Mesodermal cell (in vitro differentiated cells): ENCODE measurements at regions not wholly inside any gene's neighbourhood (a gene's known extent, or its start where the extent isn't known, plus 50 kb on each side); places are given as distances from the start of the nearest gene placed in this dataset.

Experiments
- H3K27ac ChIP-seq: 2 replicates; pipeline ENCODE4 v1.7.0; 2013; ENCODE audit warnings: mild to moderate bottlenecking, low read depth, low read length, moderate library complexity; ENCODE audit not compliant: severe bottlenecking
- H3K36me3 ChIP-seq: 2 replicates; pipeline ENCODE4 v1.7.1; 2013; ENCODE audit warnings: mild to moderate bottlenecking, low read length, moderate library complexity; ENCODE audit not compliant: control insufficient read depth, insufficient read depth
- H3K4me1 ChIP-seq: one replicate; pipeline ENCODE4 v1.7.1; 2013; ENCODE audit warnings: mild to moderate bottlenecking, low read length; ENCODE audit not compliant: insufficient read depth, control insufficient read depth, poor library complexity, severe bottlenecking
- H3K4me3 ChIP-seq: 2 replicates; pipeline ENCODE4 v1.7.0; 2013; ENCODE audit warnings: low read length, control low read depth, mild to moderate bottlenecking; ENCODE audit not compliant: insufficient read depth, poor library complexity, severe bottlenecking; ENCODE audit errors: extremely low read depth
- H3K9me3 ChIP-seq: 2 replicates; pipeline ENCODE4 v1.7.1; 2013; ENCODE audit warnings: mild to moderate bottlenecking, low read length, moderate library complexity; ENCODE audit not compliant: control insufficient read depth
- WGBS, 2 experiments: methylation state at CpG; one replicate each; pipeline ENCODE4 v1.1.5; 2013; ENCODE audit warnings: missing lambda C conversion rate in 2 of 2; ENCODE audit not compliant: insufficient coverage in 2 of 2; 5-methylcytosine and 5-hydroxymethylcytosine counted together

DNA sequence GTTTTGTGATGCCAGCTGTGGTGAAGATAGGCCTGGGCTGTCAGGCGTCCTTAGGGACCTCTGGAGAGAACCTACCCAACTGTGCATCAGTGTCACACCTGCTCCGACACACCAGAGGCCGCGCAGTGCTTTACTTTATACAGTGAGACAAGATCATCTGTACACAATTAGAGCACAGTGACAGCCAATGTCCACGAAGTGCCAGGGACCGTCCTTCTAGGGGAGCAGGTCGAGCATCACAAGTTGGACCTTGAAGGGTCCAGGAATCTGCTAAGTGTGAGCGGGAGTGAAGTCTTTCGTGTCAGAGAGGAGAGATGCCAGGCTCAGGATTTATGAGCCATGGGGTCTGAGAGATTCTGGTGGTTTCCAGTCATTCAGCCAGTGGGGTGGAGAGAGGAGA, 104.2 kb downstream of the TMEM18 start:
- WGBS, 2 experiments: 95% methylated on average over 9 of the region's 9 CpGs
- Histone ChIP-seq H3K27ac (no peak overlapping the region), H3K36me3 (no peaks in the 10 kb centered on the region)

DNA sequence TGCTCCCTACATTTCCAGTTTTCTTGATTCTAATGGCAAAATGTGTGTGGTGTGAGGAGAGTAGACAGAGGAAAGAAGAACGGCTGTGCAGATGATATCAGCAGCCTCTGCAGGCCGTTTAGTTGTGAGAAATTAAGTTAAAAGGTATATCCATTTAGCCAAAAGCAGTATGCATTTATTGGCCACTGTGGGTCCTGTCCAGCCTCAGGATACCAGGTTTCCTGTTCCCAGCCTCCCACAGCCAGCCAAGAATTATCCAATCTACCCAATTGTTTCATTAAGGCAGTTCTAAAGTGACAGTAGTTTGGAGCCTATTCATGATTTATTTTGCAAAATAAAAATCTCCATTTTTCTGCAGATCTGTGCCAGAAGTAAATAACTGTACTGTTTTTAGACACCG, 107.5 kb downstream of the TMEM18 start:
- Histone ChIP-seq H3K9me3 (peaks cover 2% of the 10 kb centered on the region), H3K36me3 (no peaks in the 10 kb centered on the region), H3K27ac (no peak overlapping the region), H3K4me1 (no peaks in the 10 kb centered on the region), H3K4me3 (no peak overlapping the region)
- 84 to 100% methylated on average over 1 to 3 of the region's 3 CpGs for WGBS, 2 experiments

More for the DNA sequence above, 104.2 kb downstream of the TMEM18 start:
- Histone ChIP-seq H3K9me3 (peaks cover 9% of the 10 kb centered on the region), H3K4me3 (no peak overlapping the region), H3K4me1 (no peaks in the 10 kb centered on the region)

- Histone ChIP-seq H3K4me1 (no peaks in the 10 kb centered on the region), H3K9me3 (peaks cover 2% of the 10 kb centered on the region), H3K27ac (no peak overlapping the region), H3K36me3 (no peaks in the 10 kb centered on the region), H3K4me3 (no peak overlapping the region)
- 100% methylated on average over 1 of the region's 4 CpGs for WGBS, 2 experiments
These were observed 108.5 kb downstream of the TMEM18 start for GRCh38 chr2:568639-569235.

DNA sequence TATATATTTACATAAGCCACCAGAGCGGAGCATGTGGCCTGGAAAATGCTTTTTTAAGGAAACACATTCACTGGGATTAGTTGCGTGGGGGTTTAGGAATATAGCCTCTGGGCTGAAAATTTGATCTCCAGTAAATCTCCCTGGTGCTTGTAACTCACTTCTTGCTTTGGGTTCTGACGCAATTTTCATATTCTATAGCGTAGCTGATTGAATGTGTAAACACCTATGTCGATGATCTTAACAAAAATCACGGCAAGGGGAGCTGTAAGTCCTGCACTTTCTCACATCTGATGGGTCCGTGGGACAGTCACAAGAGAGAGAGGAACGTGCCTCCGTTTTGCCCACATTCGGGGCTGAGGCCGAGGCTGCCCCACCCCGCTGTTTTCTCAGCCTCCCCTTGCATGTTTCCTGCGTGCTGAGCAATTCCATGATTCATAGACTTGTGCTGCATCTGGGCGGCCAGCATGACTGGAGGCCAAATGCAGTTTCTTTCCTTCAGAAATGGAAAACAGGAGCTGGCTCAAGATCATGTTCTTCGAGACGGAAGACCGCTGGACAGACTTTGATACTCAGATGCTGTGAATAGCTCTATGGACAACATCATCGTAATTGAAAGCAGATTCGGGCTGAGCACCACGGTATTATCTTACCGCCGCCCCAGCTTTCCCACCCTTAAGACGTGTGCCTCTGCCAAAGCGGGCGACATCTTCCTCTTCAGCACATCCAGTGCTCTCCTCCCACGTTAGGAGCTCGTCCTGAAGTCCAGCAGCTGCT, 109.2 kb downstream of the TMEM18 start:
- Histone ChIP-seq H3K4me3 (no peak overlapping the region), H3K36me3 (no peaks in the 10 kb centered on the region), H3K4me1 (no peaks in the 10 kb centered on the region), H3K9me3 (peaks cover 2% of the 10 kb centered on the region), H3K27ac (no peak overlapping the region)
- 90 to 91% methylated on average over 26 of the region's 27 CpGs for WGBS, 2 experiments

GRCh38 chr2:567496-567864, 109.7 kb downstream of the TMEM18 start:
- Histone ChIP-seq H3K36me3 (no peaks in the 10 kb centered on the region), H3K4me1 (no peaks in the 10 kb centered on the region), H3K9me3 (peaks cover 2% of the 10 kb centered on the region), H3K27ac (no peak overlapping the region), H3K4me3 (no peak overlapping the region)
- 80 to 90% methylated on average over 1 of the region's 9 CpGs for WGBS, 2 experiments

DNA sequence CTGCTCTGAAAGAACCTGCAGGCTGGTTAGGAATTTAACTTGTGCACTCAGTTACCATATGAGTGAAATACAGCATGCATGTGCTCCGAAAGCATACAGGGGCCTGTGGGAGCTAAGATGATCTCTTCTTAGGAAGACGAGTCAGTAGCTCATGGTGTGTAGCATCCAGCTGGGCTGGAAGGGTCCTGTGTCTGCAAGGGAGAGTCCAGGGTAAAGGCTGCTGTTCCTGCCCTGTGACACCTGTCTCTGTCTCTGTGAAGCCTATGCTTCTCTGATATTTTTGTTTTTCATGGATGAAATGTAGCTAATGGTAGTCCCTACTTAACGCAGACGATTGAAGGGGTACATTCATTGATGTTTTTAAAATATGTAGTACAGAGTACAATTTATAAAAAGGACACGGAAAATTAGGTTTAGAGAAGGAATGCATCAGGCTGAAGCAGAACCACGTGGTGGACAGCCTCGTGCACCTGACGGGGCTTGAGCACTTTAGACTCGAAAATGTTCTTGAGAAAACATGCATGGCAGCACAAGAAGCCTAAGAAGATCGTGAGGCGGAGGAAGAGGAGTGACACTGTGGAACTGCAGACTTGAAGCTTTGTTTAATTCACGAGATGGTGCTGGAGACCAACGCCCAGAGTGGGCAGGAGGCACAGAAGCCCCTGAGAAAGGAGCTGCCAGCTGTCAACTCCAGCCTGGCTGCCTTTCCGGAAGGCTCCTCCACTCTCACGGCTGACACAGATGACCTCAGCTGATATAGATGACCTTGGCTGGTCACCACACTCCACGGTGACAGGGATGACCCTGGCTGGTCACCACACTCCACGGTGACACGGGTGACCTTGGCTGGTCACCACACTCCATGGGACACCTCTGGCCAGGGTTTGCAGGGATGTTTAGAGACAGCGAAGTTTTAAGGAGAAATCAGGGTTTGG, 110.6 kb downstream of the TMEM18 start:
- peaks cover 2% of the 10 kb centered on the region for H3K9me3 ChIP-seq
- no peak overlapping the region for H3K4me3 ChIP-seq
- H3K36me3 ChIP-seq: no peaks in the 10 kb centered on the region
- no peaks in the 10 kb centered on the region for H3K4me1 ChIP-seq
- H3K27ac ChIP-seq: no peak overlapping the region
- WGBS, 2 experiments: 89 to 93% methylated on average over 16 to 19 of the region's 19 CpGs

- no peak overlapping the region for H3K27ac ChIP-seq
- no peak overlapping the region for H3K4me3 ChIP-seq
- 90 to 94% methylated on average over 5 to 8 of the region's 19 CpGs for WGBS, 2 experiments
- H3K36me3 ChIP-seq: no peaks in the 10 kb centered on the region
- no peaks in the 10 kb centered on the region for H3K9me3 ChIP-seq
- H3K4me1 ChIP-seq: no peaks in the 10 kb centered on the region
These were observed 112.6 kb downstream of the TMEM18 start for GRCh38 chr2:564471-565181.

DNA sequence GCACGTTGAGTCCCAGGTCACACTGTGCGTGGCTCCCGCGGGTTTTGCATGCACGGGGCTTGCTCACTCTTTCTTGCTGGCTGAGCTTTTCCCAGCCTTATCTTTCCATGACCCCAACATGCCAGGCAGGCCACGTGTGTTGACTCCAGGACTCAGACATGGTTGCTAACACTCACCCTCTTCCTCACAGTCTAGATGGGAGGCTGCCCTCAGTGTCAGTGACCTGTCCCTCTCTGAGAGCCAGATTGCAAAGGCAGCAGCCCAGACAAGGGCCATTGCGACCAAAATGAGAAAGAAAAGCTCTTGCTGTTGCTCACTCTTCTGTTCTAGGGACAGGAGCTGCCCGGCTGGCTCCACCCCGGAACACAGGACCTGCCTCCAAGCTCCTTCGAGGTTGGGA, 113.7 kb downstream of the TMEM18 start:
- WGBS, 2 experiments: 86 to 89% methylated on average over 7 to 8 of the region's 10 CpGs
- no peak overlapping the region for H3K27ac ChIP-seq
- no peaks in the 10 kb centered on the region for H3K4me1 ChIP-seq
- H3K36me3 ChIP-seq: no peaks in the 10 kb centered on the region
- H3K9me3 ChIP-seq: no peaks in the 10 kb centered on the region
- H3K4me3 ChIP-seq: no peak overlapping the region

DNA sequence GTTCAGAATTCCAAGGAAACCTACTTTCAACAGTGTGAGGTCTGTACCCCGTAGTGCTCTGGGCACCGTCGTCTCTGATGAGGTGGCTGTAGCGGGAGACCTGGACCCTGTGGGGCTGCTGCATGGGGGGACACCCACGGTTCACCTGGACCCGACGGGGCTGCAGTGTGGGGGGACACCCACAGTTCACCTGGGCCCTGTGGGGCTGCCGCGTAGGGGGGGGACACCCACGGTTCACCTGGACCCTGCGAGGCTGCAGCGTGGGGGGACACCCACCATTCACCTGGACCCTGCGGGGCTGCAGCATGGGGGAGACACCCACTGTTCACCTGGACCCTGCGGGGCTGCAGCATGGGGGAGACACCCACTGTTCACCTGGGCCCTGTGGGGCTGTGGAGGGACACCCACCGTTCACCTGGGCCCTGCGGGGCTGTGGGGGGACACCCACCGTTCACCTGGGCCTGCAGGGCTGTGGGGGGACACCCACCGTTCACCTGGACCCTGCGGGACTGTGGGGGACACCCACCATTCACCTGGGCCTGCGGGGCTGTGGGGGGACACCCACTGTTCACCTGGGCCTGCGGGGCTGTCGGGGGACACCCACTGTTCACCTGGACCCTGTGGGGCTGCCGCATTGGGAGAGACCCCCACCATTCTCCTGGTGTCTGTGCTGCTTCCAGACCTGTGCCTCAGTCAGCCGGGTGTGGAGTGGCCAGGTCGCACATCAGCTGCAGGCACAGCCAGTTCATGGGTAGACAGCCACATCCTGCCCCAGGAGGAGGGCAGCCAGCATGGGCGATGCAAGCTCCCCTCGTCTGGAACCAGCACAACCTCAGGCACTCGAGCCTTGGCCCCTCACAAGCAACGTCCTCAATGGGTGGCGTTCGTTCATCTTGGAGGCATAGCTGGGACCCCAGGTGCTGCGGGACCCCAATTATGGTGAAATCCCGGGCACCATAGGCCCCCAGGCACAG, 114.5 kb downstream of the TMEM18 start:
- 87 to 88% methylated on average over 27 to 29 of the region's 33 CpGs for WGBS, 2 experiments
- Histone ChIP-seq H3K36me3 (no peaks in the 10 kb centered on the region), H3K4me1 (no peaks in the 10 kb centered on the region), H3K9me3 (no peaks in the 10 kb centered on the region), H3K27ac (no peak overlapping the region), H3K4me3 (no peak overlapping the region)
